GM13976 (cell line): ENCODE measurements at regions not wholly inside any gene's neighbourhood (a gene's known extent, or its start where the extent isn't known, plus 50 kb on each side); places are given as distances from the start of the nearest gene placed in this dataset.

Source experiments
- DNase-seq: peaks from one replicate; pipeline ENCODE4 v3.0.0; 2012; ENCODE audit warnings: low spot score
- in situ Hi-C: fragments of 300-500 bp; cut with MboI; formaldehyde crosslinking; loops from one replicate; pipeline ENCODE4 v1.12.0; 2022; ENCODE audit warnings: low sequenced_read_pairs, mixed read lengths, inconsistent platforms; ENCODE audit not compliant: unreplicated experiment
- TF ChIP-seq, protein P1 (sequence below): IDR thresholded peaks from 2 replicates; pipeline ENCODE4 v1.5.1; 2012; ENCODE audit warnings: borderline replicate concordance, mild to moderate bottlenecking; ENCODE audit not compliant: insufficient read depth; ENCODE audit errors: extremely low read depth, missing control alignments, control extremely low read depth

GRCh38 chr2:59012234-59012633 is 771.1 kb upstream of the FANCL start:
- DNase-seq = no peak
- in situ Hi-C loops = no loop called here
- TF ChIP-seq, protein P1, sequence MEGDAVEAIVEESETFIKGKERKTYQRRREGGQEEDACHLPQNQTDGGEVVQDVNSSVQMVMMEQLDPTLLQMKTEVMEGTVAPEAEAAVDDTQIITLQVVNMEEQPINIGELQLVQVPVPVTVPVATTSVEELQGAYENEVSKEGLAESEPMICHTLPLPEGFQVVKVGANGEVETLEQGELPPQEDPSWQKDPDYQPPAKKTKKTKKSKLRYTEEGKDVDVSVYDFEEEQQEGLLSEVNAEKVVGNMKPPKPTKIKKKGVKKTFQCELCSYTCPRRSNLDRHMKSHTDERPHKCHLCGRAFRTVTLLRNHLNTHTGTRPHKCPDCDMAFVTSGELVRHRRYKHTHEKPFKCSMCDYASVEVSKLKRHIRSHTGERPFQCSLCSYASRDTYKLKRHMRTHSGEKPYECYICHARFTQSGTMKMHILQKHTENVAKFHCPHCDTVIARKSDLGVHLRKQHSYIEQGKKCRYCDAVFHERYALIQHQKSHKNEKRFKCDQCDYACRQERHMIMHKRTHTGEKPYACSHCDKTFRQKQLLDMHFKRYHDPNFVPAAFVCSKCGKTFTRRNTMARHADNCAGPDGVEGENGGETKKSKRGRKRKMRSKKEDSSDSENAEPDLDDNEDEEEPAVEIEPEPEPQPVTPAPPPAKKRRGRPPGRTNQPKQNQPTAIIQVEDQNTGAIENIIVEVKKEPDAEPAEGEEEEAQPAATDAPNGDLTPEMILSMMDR = no peak

DNA sequence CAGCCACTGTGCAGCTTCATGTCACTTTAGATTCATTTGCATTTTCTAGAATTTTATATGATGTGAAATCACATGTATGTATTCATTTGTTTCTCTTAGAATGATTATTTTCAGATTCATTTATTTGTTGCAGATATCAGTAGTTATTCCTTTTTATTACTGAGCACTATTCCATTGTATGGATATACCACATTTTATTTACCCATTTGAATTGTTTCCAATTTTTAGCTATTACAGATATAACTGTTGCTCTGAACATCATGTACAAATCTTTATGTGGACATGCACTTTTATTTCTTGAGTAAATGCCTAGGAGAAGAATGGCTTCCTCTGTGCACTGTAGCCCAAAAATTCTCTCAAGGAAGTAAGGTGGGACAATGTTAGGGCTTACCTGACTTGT is 767.8 kb upstream of the FANCL start:
- TF ChIP-seq, protein P1 = no peak
- DNase-seq = no peak
- in situ Hi-C loops = no loop called here

- in situ Hi-C loops = no loop called here
- DNase-seq = no peak
- TF ChIP-seq, protein P1 = no peak
Measured at GRCh38 chr2:59005836-59006615, 764.9 kb upstream of the FANCL start.

DNA sequence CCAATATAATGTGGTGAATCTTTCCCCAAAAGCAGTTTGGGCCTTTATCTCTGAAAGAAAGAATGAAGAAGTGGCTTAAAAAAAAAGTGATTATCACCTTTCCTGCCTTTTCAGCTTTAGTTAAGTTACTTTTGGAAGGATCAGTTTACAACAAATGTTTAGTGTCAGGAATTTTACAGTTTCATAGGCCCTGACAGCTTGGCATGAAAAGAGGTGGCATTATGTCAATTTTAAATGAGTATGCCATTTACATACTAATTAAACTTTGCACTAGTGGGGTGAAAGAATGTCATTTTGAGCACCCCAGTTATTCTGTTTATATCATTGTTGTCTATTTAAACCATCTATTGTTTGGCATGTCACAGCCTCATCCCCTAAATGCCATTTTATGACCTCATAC is 763.5 kb upstream of the FANCL start:
- in situ Hi-C loops = no loop called here
- TF ChIP-seq, protein P1 = no peak

GRCh38 chr2:59000796-59001195 is 759.7 kb upstream of the FANCL start:
- TF ChIP-seq, protein P1 = no peak
- in situ Hi-C loops = no loop called here
- no peak for DNase-seq

More for the DNA sequence above, 763.5 kb upstream of the FANCL start:
- no peak for DNase-seq

- no peak for DNase-seq
- TF ChIP-seq, protein P1 = no peak
- in situ Hi-C loops = no loop called here
Measured at GRCh38 chr2:58992062-58992706, 751.1 kb upstream of the FANCL start.

- TF ChIP-seq, protein P1 = no peak
- DNase-seq = no peak
- in situ Hi-C loops = no loop called here
Measured at GRCh38 chr2:58991357-58991756, 750.2 kb upstream of the FANCL start.
